ENCODE measurements at regions not wholly inside any gene's neighbourhood (a gene's known extent, or its start where the extent isn't known, plus 50 kb on each side); places are given as distances from the start of the nearest gene placed in this dataset.
"Not testable (repeated sequence)": the region's sequence is repeated elsewhere in the genome, so short reads cannot be mapped to it uniquely, and the experiment has no call there.

DNA sequence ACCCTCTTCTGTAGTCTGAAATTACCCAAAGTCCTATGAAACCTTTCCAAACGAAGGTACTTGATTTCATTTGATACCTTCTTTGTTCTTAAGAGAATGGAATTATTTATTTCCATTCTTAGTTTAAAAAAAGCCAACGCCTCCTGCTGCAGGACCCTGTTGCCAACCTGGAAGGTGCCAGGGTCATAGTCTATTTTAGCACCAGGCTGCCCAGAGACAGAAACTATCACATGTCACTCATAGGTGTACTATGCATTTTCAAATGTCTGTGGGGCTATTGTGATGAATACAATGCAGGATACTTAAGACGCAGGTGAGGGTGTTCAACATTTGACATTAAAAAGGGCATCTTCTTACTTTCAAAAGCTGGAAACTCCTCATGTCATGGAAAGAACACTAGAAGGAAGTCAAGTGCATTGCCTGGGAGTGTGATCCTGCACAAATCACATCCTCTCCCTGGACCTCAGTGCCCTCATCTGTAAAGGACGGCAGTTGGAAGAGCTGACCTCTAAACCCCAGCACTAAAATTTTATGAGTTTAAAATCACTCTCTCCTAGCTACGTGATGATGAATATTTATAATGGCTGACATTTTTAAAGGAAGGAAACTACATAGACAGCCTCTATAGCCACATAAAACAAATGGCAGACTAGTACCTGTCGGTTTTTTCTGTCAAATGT, 107.3 kb upstream of the SYT6 start:
- no peak for DNase-seq

DNA sequence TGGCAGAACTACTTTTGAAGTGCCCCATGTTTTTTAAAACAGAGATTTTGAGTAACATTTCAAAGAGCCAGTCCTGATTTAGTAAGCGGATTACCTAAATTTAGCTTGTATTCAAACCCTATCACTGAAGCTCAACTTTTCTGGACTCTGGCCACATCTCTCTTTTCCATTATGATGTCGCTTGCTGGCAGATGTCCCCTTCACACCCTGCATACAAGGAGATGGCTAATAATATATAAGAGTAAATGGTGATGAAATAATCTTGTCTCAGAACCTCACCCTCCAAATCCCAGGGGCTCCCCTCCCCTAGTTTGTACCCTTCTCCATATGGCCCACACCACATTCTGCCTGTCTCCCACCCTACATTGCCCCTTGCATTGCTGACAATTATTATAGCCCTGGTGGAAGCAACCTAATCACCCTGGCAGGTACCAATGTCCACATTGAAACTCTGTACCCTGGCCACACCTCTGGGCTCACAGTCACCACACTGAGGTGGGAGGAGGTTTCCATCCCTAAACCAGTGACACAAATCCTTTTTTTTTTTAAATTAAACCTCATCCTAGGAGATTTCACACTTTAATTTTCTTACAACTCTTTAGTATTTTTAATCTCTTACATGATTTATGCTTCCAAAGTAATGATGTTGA, 106.0 kb upstream of the SYT6 start:
- no peak for DNase-seq

DNA sequence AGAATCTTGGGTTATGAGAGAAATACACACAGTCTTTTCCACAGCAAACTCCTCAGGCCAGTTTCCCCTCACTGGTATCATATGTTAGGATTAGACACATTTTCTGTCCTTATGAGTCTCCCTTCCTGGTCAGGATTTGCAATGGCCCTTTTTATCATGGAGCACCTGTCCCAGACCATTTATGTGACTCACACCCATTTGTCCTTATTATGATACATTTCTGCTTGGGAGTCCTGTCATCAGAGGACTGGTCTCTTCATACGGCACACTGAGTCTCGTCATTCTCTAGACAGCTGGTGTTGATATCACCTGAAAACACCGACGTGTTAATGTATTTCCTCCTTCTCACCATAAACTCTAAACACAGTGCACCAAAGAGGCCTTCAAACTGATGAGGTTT, 105.0 kb upstream of the SYT6 start:
- no peak for DNase-seq

DNA sequence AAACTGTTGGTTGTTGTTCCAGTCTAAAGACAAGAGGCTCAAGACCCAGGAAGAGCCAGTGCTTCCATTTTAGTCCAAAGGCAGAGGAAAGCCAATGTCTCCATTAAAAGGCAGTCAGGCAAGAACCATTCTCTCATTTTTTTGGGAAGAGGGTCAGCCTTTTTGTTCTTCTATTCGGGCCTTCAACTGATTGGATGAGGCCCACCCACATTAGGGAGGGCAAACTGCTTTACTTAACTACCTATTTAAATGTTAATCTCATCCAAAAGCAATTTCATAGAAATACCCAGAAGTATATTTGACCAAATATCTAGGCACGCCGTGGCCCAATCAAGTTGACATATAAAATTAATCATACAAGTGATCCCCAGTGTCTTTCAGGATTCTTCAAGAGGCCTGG, 104.4 kb upstream of the SYT6 start:
- DNase-seq = no peak

DNA sequence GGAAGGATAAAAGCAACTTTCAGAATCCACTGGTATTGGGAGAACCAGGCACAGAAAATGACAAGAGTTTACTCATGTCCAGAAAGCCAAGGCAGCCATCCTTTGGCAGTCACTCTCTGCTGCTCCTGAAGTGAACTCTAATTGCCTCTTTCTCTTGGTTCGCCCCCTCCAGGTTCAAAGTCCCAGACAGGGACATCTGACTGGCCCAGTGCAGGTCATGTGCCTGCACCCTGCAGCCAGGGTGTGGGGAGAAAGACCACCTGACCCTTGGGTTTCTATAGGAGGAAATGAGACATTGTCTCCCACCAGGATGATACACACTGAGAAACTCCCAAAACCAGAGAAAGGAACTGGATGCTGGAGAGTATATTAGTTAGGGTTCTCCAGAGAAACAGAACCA, 103.9 kb upstream of the SYT6 start:
- no peak for DNase-seq

DNA sequence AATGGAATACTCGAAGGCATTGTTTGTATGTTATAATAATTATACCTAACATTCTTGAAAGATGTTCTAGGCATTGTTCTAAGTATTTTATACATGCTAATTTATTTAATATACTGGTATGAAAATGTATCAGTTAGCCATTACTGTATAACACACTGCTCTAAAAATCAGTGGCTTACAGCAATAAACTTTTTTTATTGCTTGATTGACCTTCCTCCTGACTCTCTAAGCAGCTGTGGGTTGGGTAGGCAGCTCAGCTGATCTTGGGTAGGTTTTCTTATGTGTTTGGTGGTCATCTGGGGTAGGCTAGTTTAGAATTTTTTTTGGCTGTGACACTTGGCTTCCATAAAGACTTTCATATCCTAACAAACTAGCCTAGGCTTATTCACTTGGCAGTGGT, 100.2 kb upstream of the SYT6 start:
- DNase-seq = no peak

DNA sequence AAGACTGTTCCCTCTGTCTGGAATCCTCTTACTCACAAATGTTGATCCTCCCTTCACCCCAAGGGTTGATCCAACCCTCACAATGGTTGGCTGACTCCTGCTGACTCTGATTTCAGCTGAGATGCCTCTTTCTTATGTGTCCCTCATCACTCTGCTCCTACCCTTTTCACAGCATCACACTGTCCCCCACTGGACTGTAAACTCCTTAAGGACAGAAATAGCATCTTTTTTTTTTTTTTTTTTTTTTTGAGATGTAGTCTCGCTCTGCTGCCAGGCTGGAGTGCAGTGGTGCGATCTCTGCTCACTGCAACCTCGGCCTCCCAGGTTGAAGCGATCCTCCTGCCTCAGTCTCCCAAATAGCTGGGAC, 97.9 kb upstream of the SYT6 start:
- DNase-seq = no peak

DNA sequence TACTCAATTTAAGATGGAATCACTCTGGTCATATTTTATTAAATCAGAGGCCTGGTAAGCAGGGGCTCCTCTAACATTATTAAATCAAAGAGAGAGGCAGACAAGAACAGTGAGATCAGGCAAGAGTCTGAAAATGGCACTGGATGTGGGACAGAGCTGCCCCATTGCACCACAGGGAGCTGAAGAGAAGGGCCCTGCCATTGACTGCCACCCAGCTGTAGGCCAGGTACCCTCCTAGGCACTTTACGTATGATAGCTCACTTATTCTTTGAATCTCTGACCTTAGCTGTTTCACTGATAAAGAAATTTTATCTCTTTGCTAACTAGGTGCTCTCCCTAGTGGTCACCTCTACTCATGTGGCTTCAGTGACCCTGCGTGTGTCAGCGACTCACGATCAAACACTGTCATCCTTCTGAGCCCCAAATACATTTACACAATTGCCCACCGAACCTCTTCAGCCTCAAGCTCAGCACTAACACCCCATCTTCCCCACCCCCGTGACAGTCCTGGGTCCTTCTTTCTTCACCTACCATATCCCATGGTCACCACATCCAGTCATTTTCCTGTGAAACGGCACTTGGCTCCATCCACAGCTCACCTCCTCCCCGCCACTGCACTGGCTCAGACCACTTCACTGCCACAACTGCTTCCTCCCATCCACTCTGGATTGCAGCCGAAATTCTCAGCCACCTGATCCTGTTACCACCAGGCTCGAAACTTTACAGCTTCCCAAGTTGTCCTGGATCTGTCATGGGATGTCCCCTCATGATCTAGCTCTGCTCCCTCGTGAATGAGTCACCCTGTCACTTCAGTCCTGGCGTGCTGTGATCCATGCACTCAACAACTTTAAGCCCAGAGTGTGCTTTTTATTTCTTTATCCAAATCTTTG, 97.3 kb upstream of the SYT6 start:
- no peak for DNase-seq

DNA sequence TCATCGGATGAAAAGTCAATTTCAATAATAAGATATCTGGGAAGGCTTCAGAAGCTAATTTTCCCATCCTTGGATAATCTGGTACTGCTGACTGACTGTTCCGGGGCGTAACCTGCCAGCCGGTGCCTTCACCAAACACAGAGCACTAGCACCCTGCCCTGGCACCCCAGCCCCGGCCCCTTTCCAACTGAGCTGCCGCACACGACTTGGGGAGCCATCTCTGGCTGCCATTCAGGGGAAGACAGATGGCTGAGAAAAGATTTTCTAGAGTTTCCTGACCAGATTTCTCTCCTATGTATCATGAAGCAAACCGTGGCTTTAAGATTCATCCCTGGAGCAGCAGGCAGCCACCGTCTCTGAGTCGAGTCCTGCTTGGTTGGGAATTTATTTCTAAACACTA, 96.0 kb upstream of the SYT6 start:
- DNase-seq = no peak

DNA sequence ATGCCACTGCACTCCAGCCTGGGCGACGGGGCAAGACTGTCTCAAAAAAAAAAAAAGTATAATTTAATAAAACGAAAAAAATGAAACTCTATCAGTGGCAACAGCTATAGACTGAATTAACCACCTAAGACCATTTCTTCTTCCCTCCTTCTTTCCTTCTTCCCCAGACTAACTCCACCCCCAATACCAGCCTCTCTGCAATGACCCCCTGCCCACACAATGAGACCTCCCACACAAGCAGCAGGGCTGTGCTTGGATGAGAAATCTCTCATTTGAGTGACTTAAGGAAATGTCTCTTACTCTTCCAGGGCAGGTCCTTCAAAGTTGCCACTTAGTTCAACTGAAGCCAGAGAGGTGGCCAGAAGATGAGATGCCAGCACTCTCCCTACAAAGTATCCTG, 94.5 kb upstream of the SYT6 start:
- no peak for DNase-seq

DNA sequence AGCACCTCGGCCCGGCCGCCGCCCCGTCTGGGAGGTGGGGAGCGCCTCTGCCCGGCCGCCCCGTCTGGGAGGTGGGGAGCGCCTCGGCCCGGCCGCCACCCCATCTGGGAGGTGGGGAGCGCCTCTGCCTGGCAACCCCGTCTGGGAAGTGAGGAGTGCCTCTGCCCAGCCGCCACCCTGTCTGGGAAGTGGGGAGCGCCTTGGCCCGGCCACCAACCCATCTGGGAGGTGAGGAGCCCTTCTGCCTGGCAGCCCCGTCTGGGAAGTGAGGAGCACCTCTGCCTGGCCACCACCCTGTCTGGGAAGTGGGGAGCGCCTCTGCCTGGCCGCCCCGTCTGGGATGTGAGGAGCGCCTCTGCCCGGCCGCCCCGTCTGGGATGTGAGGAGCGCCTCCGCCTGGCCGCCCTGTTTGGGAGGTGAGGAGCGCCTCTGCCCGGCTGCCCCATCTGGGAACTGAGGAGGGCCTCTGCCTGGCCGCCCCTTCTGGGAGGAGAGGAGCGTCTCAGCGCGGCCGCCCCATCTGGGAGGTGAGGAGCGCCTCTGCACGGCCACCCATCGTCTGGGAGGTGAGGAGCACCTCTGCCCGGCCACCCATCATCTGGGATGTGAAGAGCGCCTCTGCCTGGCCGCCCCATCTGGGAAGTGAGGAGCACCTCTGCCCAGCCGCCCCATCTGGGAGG, 89.0 kb upstream of the SYT6 start:
- not testable (repeated sequence) for DNase-seq

DNA sequence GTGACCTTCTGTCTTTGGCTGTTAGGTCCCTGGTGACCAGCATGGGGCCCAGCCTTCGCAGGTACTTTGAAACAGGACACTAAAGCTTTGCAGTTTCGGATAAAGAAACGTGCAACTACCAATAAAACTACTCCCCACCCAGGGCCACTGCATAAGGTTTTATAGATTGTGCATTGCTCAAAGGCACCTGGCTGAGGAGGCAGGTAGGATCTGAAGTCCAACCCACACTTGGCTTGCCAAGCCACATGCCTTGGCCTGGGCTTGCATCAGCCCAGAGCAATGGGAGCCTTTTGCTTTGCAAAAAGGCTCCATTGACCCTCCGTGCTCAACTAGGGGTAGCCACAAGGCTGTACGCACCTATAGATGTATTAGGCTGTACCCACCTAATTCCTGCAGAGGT, 84.4 kb upstream of the SYT6 start:
- DNase-seq = no peak

DNA sequence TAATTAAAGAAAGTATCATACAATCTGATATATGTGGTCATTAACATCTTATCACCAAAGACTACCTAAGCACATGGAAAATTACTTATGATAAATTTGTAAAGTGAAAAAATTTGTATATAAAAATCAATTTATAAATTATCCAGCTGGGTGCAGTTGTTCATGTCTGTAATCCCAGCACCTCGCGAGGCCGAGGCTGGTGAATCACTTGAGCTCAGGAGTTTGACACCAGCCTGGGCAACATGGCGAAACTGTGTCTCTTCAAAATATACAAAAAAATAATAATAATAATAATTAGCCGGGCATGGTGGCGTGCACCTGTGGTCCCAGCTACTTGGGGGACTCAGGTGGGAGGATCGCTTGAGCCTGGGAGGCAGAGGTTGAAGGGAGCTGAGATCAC, 82.8 kb upstream of the SYT6 start:
- DNase-seq = no peak

DNA sequence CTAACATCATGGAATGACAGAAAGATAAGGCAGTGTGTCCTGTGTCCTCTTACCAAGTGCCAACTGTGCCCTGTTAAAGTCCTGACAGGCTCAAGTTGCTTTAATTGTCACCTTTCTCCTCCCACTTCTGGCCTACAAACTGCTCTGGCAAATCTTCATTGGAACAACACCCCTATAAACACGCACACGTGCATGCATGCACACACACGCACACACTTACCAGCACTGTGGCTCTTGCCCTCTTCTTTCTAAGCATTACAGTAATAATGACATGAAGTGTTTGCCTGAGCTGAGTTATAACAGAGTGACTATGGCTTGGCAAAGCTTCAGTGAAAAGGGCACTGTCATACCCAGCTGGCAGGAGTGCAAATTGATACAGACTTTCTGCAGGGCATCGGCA, 82.3 kb upstream of the SYT6 start:
- DNase-seq = no peak

DNA sequence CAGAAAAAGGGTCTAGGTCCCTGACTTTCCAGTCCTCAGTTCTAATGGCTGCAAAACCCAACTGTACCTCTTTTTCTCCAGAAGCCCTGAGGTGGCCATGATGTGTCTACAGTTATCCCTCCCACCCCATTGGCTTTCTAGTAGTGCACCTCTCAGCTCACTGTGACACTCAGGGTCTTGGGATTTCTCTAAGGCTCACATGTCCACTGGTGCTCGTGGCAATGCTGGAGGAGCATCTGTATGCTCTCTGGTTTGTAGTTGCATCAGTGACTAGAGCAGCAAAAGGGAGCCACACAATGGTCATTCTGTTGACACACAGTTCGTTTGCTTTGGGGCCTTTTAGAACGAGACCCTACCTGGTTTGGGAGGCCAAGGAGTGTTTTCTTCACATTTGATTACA, 81.6 kb upstream of the SYT6 start:
- DNase-seq = no peak

DNA sequence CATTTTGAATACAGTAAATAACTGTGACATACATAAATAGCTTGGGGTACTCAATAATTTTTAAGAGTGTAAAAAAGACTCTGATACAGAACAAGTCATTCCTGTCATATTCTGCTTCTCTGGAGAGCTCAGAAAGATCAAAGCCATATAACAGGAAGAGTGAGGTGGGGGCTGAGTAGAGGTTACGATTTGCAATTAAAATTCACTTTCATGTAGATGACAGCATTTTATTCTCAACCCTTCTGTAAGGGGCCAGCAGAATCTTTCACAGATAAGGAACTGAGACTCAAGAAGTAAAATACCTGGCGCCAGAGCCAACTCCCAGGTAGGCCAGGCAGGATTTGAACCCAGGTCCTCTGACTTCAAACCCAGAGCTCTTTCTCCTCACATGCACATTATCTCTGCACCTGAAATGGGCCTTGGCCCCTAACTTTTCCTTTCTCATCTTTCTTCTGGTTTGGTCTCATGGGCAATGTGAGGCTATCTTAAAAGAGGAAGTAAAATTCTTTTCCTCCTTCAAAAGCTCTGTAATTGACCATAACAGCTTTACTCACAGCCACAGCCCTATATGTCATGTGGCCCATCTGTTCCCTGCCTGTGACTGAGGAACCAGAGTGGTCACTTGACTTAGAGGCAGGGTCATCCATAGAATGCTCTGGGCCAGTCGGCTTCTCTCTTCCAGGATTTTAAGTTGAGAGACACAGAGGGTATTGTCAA, 80.9 kb upstream of the SYT6 start:
- peak; percentile 89 for DNase-seq

DNA sequence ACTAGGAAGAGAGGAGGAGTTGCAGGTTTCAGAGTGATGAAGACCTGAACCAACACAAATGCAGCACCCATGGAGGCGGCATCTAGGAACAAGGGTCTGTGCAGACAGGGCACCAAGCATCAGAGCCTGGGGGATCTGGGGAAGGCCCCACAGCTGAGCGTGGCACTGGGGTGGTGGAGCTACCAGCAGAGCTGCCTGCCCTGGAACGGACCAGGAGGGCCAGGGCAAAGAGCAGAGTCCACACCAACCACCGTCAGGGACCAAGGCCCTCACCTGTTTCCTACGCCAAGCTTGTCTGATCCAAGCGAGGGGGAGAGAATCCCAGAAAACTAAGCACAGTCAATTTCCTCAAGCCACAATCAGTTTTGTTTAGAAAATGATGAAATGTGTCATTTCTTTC, 79.0 kb upstream of the SYT6 start:
- DNase-seq = no peak

DNA sequence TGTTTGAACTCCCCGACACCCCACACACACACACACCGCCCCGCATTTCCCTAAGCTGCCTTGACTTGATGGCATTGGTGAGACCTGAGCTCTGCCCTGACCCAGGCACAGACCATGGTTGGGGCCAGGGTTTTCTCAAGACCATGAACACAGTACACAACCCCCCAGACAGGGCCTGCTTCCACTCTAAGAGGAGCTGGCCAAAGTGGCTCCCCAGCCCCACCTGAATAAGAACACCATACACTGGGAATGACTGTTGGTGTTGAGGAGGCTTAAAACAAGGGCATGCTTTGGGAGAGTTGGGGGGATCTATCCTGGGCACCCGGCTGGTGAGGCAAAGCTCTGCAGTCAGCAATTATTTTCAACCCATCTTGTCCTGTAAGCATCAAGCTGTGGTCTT, 77.6 kb upstream of the SYT6 start:
- DNase-seq = no peak

DNA sequence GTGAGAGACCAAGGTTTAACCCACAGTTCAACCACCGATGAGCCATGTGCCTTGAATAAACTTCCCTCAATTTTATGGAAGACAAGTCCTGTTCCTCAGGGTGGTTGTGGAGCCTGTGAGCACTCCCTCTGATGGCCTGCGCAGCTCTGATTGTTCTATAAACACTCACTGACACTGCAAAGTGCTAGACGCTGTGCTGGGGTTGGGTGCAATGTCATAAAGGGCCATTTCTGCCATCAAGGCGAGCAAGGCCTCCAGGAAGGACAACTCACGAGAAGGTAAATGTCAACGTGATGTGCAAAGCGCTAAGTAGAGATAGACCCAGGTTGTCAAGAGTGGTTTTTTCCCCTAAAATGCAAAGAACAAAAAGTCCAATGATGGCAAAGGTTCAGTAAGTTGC, 75.7 kb upstream of the SYT6 start:
- no peak for DNase-seq

DNA sequence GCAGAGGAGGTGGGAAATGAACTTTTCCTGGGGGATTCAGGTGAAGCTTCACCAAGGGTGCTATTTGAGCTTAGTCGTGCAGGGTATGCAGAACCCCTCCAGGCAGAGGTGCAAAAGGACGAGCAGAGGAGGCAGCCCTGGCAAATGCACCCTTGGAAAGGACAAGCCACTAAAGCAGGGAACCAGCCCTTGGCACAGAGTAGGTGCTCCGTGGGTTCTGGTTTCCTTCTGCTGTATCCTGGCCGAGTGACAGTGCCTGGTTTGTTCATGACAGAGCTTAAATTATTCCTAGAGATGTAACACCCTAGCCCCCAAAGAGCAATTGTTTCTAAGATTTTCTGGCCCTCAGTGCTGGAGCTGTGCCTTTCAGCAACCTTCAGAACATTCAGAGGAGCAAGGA, 73.4 kb upstream of the SYT6 start:
- DNase-seq = no peak

DNA sequence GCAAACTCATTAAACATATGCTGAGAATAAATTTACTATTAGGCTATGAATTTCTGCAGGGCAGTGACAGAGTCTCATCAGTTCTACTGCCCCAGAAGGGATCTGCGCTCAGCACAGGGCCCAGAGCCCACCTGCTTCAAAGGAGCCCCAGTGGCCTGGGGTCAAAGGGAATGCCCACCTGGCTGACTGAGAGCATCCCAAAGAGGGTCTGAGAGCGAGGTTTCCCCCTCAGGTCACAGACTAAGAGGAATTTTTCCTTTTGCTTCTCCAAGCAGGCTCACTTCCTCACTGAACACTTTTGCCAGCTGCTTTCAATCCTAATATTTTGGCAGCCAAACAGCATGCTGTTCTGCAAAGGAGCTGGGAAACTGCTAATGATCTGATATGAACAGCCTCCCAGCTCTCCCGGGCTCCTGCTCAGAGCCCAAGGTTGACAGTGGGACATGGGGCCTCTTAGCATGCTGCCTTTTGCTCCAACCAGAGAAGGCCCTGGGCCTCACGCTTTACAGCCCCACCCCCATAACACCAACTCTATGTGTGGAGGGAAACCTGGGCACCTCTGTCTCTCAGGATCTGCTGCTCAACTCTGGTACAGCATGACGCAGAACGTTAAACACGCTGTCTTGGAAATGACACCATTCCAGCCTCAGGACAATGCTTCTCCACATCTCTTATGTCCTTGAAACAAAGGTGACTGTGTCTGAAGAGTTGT, 70.7 kb upstream of the SYT6 start:
- DNase-seq = no peak

DNA sequence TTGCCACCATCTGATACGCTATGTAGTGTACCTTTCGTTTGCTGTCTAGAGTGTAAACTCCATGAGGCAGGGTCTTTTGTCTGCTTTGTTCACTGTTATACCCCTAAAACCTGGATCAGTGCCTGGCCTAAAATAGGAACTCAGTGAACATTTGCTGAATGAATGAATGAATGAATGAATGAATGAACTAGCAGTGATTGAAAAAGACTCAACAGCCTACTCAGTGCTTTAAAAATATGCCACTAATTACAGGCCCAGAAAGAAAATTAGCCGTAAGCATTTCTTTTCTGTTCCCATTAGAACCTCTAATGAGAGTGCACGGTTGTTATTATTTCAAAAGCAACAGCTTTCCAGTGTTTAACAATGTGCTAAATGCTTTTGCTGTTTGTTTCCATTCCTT, 69.3 kb upstream of the SYT6 start:
- DNase-seq = no peak

Measured in OCI-M1 (cell line).